NCI-H345 treated with DMSO at 0.1 percent for 48 hours (cell line): ENCODE measurements at regions not wholly inside any gene's neighbourhood (a gene's known extent, or its start where the extent isn't known, plus 50 kb on each side); places are given as distances from the start of the nearest gene placed in this dataset.

ENCODE experiments used
- DNase-seq: peaks from one replicate; lab custom pipeline; 2025; ENCODE audit not compliant: unreplicated experiment; lab: John Stamatoyannopoulos, UW

DNA sequence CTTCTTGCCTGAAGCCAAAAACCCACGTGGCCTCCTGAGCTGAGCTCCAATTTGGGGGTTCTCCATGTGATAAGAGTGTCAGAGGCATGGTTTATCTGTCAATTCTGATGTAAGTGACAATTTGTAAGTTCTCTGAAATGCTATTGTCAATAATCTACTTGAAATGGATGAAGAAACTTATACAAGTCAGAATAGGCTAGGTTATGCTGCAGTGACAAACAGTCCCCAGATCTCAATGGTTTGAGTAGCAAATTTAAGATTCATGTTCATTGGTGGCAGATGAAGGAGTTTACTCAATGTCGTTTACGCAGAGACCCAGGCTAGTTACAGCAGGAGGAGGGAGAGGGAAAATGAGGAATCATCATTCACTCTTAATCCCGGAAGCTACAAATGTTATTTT, 352.4 kb downstream of the KIF16B start:
- no peak for DNase-seq

DNA sequence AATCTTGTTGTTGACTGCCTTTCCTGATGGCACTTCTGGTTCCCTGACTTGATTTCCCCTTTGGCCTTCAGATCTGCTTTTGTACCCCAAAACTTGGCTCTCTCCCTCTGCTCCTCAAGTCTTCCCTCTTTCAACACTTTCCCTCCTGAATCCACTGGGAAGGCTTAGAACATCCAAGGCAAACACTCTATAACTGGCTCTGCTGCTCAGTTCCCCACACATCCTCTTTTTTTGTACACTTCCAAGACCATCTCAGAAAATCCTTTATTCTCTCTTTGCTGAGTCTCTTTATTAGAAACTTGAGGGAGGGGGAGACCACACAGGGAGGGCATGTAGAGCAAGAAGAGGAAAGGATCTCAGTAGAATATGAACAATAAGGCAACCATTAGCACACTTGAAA, 354.1 kb downstream of the KIF16B start:
- DNase-seq = no peak

DNA sequence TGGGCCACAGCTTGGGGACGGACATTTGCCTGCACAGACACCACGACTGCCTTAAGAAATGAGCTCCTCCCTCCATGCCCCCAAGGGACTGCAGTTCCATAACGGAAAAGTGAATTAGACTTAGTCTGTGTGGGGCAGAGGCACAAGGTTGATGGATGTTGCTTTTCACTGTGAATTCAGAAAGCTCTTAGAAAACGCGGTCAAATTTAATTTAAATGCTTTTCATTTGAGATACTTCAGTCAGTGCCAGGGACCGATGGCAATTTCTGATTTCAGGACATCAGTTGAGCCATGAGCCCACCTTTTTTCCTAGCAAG, 356.4 kb downstream of the KIF16B start:
- DNase-seq = no peak

DNA sequence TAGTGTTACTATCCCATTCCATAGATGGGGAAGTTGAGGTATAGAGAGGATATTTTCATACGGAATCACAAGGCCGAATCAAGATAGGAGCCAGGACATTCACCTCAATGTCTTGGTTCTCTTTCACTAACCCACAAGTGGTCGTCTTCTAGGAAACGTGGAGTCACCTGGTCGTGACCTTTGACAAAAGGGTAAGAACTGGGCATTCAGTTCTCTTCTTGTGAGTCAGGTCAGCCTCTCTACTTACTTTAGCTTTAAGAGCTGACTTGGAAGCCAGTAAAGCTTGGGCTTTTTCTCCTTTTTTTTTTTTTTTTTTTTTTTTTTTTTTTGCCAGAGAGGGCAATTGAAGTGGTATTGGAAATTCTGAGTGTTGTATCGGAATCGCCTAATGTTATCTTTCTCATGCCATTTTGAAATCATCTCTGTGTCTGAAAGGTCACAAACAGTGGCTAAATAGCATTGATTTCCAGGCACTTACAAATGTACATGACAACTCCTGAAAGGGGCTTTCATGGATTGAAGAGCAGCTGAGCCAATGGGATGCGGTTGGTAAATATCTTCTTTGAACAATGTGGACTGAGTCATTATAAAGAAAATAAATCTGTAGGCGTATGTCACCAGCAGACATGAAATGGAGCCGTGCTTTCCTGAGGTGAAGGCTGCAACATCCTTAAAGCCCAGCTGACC, 356.9 kb downstream of the KIF16B start:
- no peak for DNase-seq

DNA sequence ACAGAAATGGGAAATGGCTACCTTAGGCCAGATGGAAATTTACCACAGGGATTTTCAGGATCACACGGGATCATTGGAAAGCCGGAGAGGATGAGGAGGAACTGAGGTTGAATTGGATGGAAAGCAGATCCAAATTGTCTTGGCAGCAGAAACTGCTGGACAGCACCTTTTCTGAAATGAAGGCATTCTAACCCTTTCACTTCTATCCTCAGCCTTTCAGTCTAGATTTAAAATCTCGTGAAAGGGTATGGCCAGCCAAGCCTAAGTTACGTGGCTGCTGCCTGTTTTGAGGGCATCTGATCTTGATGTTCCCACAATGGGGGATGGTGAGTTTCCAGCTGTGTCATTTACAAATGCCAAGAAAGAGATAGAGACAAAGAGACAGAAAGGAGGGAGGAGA, 358.2 kb downstream of the KIF16B start:
- no peak for DNase-seq

DNA sequence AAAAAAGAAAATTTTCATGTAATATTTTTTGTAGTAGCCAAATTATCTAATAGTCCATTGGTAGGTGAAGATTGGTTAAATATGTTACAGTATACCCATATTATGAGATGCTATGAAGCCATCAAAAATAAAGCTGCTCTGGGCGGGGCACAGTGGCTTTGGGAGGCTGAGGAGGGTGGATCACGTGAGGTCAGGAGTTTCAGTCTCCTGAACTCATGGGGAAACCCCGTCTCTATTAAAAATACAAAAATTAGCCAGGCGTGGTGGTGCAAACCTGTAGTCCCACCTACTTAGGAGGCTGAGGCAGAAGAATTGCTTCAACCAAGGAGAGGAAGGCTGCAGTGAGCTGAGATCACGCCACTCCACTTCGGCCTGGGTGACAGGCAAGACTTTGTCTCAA, 360.5 kb downstream of the KIF16B start:
- DNase-seq = no peak

DNA sequence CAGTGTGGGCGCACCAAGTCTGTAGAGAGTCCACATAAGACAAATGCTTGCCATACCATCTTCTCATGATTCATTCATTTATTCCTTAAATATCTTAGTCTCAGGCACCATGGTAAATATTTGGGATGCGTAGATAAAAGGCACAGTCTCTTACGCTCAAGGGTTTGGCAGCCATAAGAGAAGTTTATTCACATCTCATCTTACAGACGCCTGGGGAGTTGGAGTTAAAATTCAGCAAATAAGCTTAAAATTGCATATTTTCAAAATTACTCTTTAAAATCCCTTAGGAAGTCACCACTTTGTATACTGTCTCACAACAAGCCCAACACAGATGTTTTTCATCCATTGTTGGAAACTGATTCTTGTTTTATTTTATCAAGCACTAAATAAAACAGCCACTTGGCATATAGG, 363.3 kb downstream of the KIF16B start:
- DNase-seq = no peak

DNA sequence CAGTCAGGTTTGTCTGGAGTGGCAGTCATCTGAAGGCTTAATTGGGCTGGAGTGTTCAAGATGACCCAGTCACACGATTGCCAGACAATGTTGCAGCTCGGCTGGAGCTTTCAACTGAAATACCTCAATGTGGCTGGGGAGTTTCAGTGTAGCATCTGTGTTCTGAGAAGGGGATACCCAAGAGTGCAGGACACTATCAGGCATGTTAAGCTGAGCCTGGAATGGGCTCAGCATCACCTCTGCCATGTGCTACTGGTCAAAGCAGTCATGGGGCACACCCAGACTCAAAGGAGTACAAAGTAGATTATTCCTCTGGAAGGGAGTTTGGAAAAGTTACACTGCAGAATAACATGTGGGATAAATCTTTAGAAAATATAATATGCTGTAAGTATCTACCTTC, 363.9 kb downstream of the KIF16B start:
- no peak for DNase-seq

DNA sequence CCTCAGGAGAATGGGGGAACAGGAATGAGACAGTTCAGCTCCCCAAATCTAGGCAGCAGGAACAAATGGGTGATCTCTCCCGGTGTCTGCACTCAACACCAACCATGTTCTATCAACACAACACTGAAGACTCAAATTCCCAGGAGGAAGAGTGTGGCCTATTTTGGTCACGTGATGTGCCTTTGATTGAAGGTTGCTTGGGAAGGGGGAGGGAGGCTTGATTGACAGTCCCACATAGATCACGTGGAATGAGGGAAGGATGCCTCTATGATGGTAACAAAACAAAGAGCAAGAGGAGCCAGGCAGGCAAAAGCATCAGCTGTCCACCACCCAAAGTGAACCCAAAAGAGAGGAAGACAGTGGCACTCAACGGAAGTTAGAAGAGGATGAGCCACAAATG, 364.8 kb downstream of the KIF16B start:
- DNase-seq = no peak

DNA sequence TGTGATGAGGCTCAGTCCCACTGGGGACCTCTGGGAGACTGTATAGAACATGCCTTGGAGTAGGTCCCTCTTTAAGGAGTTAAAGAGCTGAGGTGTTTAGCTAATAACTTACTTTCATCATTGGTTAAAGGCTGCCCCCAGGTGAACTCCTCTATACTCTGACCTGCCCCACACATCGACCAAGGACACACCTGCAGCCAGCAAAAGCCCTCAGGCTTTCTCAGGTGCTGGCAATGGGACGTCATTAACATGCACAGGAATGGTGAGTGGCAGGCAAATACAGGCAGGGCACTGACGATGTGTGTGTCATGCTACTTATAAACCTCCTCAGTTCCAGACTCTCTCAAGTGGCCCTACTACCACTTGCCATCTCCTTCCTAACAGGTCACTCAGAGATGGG, 366.4 kb downstream of the KIF16B start:
- DNase-seq = no peak

DNA sequence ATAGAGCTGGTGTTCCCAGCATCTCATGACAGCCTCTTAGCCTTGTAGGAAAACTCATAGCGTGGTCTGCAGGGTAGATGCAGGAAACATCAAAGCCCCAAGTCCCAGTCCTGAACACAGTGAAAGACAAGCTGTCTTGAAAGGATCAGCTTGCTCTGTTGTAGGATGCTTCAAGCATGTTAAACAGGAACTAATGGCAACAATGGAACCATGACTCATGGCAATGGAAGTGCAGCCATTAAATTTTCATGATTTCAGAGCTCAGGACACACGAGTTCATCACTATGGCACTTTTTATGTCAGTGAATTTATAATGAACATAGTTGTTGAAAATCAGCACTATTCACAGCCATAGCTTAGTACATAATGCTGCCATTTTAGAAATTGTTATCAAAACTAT, 367.7 kb downstream of the KIF16B start:
- DNase-seq = no peak

DNA sequence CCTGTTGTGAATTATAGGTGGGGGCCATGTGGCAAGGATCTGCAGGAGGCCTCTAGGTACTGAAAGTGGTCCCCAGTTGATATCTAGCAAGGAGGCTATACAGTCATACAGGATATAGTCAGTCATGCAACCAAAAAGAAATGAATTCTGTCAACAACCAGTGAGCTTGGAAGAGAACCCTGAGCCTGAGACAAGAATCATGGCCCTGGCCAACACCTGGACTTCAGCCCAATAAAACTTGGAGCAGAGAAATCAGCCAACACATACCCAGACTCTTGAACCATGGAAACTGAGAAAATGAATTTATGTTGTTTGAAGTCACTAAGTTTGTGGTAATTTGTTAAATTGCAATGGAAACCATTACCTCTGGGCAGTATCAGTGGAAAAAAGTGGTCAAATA, 370.2 kb downstream of the KIF16B start:
- no peak for DNase-seq

DNA sequence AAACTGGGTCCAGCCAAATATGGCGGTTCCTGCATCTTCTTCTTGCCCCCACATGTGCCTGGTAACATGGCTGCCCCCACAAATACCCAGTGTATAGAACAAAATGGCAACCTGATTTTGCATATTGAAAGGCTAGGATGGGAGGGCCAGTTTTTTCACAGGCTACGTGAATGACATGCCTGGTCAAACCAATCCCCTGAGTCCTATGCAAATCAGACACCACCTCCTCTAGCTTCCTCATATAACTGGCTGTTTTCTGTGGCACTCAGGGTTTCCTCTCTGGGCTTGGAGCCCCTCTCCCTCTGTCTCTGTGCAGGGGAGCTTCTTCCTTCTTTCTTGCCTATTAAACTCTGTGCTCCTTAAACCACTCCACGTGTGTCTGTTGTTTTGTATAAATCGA, 372.1 kb downstream of the KIF16B start:
- DNase-seq = no peak

DNA sequence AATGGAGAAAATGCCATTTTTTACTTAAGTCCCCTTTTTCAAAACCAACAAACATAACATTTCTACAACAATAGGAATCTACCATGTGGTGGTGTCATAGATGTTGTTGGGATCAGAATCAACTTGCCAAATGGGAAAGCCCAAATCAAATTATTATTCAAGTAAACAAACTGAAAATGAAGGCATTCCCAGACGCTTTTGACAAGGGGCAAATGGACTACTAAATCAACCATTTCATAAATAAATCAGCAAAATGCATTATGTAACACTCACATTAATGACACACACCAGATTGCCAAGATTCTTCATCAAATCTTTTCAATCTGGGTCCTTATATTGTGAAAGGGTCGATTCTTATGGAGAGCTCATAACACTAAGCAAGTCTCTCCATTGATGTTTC, 375.6 kb downstream of the KIF16B start:
- no peak for DNase-seq

DNA sequence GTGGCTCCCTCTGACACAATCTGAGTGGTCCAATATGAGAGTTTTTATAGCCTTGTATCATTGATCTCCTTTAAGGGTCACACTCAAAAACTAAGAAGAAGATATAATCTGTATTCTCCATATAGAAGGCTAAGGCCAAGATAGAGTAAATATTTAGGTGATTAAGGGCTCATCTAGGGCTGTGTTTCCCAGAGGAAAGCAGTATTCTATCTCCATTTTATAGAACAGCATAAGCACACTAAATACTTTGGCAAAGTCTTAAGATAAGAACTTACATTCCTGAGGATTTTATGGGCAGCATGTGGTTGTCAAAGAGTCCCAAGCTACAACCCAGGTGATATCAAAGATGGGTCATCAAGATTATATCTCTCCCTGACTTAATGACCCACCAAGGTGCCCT, 377.6 kb downstream of the KIF16B start:
- no peak for DNase-seq

DNA sequence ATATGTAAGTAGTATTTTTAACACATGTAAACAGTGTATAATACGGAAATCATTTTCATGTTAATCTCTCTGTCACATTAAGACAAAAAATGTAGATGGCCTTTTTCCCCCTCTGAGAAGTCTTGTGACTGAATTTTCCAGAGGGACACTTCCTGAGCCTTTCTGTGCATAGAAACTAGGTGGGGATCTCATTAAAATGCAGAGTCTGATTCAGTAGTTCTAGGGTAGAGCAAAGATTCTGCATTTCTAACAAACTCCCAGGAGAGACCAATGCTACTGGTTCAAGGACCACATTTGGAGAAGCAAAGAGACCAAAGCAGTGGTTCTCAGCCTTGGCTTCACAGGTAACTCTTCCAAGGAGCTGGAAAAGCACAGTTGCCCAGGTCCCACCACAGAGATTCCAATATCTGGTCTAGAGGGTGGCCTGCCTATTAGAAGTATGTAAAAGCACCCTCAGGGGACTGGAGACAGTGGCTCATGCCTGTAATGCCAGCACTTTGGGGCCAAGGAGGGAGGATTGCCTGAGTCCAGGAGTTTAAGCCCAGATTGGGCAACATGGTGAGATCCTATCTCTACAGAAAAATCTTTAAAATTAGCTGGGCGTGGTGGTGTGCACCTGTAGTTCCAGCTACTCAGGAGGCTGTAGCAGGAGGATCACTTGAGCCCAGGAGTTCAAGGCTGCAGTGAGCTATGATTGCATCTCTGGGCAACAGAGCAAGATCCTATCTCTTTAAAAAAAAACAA, 378.5 kb downstream of the KIF16B start:
- DNase-seq = no peak

DNA sequence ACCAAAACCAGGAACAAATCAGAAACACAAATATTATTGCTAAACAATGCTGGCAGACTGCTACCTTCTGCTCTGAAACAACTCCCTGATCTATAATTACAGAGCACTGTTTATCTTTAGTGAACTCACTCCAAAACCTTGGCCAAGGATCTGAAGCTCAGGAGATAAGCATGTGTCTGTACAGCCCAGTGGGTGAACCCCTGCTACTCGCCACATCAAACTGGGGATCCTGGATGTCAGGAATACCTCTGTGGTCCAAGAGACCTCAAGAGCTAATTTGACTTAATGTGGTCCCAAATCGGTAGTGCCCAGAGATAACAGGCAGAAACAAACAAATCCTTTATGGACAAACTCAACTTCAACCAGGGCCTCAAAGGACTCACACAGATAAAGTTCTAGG, 381.8 kb downstream of the KIF16B start:
- no peak for DNase-seq

DNA sequence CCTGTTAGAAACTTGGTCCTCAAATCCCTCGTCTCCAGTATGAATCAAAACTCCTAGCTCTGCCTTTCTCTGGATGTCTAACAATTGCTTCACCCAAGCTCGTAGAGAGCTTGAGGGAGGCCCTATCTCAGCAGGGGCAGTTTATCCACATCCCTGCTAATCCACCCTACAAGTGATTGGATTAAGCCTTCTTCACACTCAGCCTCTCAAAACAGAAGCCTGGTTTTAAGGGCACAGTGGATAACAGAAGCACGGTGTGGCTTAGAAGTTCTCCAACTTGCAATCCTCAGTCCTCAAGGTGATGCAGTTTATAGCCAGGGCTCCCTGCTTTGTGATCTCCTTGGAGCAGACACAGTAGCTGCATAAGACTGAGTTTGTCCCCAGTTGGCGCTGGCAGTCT, 383.9 kb downstream of the KIF16B start:
- no peak for DNase-seq

DNA sequence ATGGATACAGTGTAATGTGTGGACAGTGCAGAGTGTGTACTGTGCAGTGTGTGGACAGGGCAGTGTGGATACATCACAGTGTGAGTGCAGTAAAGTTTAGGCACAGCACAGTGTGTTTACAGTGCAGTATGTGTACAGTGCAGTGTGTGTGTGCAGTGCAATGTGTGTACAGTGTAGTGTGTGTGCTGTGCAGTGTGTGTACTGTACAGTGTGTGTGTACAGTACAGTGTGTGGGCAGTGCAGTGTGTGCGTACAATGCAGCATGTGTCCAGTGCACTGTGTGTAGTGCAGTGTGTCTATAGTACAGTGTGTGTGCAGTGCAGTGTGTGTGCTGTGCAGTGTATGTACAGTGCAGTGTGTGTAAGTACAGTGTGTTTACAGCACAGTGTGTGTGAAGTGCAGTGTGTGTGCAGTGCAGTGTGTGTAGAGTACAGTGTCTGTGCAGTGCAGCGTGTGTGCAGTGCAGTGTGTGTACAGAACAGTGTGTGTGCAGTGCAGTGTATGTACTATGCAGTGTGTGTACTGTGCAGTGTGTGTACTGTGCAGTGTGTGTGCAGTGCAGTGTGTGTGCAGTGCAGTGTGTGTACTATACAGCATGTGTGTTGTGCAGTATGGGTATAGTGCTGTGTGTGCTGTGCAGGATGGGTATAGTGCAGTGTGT, 385.2 kb downstream of the KIF16B start:
- no peak for DNase-seq

DNA sequence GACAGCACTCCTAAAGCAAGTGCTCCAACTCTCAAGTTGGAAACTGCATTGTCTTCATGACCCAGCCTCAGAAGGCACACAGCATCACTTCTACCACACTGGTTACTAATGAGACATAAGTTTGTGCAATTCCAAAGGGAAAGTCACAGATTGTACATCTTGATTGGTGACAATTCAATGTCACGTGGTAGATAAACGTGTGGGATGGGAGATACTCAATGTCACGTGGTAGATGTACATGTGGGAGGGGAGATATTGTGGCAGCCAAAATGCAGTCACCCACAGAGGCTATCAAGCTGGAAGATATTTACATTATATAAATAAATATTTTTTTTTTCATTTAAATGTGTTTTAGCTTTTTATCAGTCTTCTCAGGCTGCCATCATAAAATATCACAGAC, 393.3 kb downstream of the KIF16B start:
- no peak for DNase-seq

DNA sequence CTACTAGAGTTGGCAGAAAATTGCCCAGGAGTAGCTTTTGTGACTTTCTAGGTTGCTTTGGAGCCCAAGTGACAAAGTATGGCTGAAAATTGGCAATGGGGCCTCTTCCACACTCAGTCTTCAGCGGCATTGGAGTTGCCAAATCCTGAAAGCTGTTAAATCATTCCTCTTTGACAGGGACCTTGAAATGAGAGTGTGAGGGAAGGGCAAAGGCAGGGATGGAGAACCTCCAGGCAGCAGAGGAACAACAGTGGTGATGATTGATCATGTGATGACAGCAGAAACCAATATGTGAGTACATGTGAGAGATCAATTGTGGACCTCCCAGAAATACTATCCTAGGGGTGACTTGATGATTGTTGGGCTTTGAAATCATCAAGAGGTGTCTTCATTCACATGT, 393.9 kb downstream of the KIF16B start:
- DNase-seq = no peak

DNA sequence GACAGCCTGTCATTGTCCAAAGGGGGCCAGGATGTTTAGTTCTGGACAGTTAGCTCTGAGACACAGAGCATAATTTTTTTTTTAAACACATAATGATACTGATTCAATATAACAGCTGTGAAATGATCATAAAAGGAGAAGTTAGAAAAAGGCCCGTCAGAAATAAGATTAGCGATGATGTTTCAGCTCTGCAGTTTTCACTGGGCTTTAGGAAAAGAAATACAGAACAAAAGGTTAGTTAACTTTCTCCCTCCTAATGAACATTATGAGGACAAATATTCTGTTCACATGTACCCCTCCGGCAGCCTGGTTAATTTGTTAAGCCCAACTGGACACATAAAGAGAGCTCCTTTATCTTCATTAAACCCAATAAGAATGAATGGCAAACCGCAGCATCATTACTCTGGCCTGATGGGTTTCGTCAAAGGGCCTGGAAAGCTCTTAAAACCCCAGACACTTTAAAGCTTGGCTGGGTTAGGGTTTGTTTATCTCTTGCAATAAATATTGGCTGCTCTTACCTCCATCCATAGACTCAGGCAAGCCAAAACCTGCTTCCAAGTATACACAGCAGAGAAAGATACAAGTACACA, 394.6 kb downstream of the KIF16B start:
- no peak for DNase-seq
